ENCODE measurements at regions not wholly inside any gene's neighbourhood (a gene's known extent, or its start where the extent isn't known, plus 50 kb on each side); places are given as distances from the start of the nearest gene placed in this dataset.

- TF ChIP-seq, protein P1, sequence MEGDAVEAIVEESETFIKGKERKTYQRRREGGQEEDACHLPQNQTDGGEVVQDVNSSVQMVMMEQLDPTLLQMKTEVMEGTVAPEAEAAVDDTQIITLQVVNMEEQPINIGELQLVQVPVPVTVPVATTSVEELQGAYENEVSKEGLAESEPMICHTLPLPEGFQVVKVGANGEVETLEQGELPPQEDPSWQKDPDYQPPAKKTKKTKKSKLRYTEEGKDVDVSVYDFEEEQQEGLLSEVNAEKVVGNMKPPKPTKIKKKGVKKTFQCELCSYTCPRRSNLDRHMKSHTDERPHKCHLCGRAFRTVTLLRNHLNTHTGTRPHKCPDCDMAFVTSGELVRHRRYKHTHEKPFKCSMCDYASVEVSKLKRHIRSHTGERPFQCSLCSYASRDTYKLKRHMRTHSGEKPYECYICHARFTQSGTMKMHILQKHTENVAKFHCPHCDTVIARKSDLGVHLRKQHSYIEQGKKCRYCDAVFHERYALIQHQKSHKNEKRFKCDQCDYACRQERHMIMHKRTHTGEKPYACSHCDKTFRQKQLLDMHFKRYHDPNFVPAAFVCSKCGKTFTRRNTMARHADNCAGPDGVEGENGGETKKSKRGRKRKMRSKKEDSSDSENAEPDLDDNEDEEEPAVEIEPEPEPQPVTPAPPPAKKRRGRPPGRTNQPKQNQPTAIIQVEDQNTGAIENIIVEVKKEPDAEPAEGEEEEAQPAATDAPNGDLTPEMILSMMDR (conservative IDR thresholded peaks at IDR 0.05; ENCODE audit: low read depth in 2 of 2): no peak
- no peak for TF ChIP-seq CREB1 (CRISPR knock-in tag; IDR thresholded peaks at IDR 0.05; ENCODE audit: low read depth)
- no peak for TF ChIP-seq JUNB (IDR thresholded peaks at IDR 0.05; ENCODE audit: unreplicated experiment)
- no peak for TF ChIP-seq EZH2phosphoT487 (IDR thresholded peaks at IDR 0.05; ENCODE audit: unreplicated experiment)
- no peak for TF ChIP-seq EZH2 (IDR thresholded peaks at IDR 0.05; ENCODE audit: low read depth, unreplicated experiment)
- no peak for TF ChIP-seq ZNF331 (CRISPR knock-in tag; IDR thresholded peaks at IDR 0.05; ENCODE audit: low read depth)
Measured at GRCh38 chr6:150684714-150685459, 85.2 kb downstream of the PLEKHG1 start.
